ENCODE measurements at regions not wholly inside any gene's neighbourhood (a gene's known extent, or its start where the extent isn't known, plus 50 kb on each side); places are given as distances from the start of the nearest gene placed in this dataset.

DNA sequence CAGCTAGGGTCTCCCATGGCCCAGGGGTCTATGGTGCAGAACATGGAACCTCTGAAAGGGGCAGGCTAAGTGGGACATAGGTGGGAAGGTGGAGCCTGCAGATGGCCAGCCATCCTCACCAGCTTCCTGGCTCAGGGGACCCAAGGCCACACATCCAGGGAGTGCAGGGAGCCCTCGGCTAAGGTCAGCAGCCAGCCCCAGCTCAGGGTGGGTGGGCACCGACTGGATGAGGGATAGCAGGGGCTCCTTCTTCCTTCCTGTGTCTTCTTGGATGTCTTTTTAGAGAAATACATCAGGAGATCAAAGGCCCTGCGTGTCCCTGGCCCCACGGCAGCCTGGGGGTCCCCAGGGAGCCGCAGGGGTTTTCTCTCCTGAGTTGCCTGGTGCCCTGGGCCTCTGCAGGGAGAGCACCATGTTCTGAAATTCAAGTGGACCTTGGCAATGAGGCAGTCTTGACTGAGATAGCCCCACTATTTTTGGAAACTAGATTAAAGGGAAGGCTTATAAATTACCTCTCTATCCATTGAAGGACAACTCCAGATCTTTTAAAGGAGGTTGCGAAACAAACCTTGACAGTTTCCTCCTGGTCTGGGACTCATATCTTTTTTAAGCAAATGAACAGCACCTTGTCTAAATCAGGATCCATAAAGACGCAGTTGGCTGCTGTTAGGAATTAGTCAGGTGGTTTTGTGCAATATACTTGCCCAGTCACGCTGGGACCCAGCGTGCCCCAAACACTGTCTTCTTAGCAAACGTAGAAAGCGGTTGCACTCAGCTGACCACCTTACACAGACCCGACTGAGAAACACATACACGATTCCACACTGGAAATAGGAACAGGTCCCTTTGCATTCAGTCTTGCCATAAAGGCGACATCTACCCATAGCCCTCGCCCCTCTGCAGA, 242.3 kb downstream of the TOMM20 start:
- no peak overlapping the region for H2AFZ ChIP-seq (ENCODE audit: insufficient read depth, low read depth, low read length, poor library complexity, severe bottlenecking)
- H3K27ac ChIP-seq (ENCODE audit: low read length in 2 of 2): no peak overlapping the region
- TF ChIP-seq, protein P1, sequence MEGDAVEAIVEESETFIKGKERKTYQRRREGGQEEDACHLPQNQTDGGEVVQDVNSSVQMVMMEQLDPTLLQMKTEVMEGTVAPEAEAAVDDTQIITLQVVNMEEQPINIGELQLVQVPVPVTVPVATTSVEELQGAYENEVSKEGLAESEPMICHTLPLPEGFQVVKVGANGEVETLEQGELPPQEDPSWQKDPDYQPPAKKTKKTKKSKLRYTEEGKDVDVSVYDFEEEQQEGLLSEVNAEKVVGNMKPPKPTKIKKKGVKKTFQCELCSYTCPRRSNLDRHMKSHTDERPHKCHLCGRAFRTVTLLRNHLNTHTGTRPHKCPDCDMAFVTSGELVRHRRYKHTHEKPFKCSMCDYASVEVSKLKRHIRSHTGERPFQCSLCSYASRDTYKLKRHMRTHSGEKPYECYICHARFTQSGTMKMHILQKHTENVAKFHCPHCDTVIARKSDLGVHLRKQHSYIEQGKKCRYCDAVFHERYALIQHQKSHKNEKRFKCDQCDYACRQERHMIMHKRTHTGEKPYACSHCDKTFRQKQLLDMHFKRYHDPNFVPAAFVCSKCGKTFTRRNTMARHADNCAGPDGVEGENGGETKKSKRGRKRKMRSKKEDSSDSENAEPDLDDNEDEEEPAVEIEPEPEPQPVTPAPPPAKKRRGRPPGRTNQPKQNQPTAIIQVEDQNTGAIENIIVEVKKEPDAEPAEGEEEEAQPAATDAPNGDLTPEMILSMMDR (IDR thresholded peaks at IDR 0.05): no peak
- TF ChIP-seq EZH2 (IDR thresholded peaks at IDR 0.05; ENCODE audit: borderline replicate concordance, insufficient read depth, low read depth, low read length, poor library complexity, severe bottlenecking): no peak
- no peak for DNase-seq
- peaks cover 0 to 6% (median 0%) of the 10 kb centered on the region in 3 donors for H3K9me3 ChIP-seq (ENCODE audit: control extremely low read depth in 1 of 3, control insufficient read depth in 2 of 3, insufficient read depth in 1 of 3, low read length in 2 of 3)
- Mint-ChIP-seq H3K4me1 (peaks cover 15% of the 10 kb centered on the region), H3K27ac (no peak overlapping the region), H3K27me3 (no peaks in the 10 kb centered on the region), H3K4me3 (no peak overlapping the region), H3K9me3 (ENCODE audit: insufficient read depth) (no peaks in the 10 kb centered on the region)
- H4K20me1 ChIP-seq (ENCODE audit: control insufficient read depth, insufficient read depth, low read length, poor library complexity, severe bottlenecking): no peaks in the 10 kb centered on the region
- H3K9ac ChIP-seq (ENCODE audit: low read length): no peak overlapping the region
- no peak overlapping the region for H3K4me3 ChIP-seq (ENCODE audit: control extremely low read depth in 1 of 5, extremely low read depth in 1 of 5, insufficient read depth in 1 of 5, low read depth in 2 of 5, low read length in 4 of 5)
- ATAC-seq (ENCODE audit: low read depth): no peak
- CTCF ChIA-PET: no interaction called here
- H3K4me1 ChIP-seq (ENCODE audit: control insufficient read depth in 2 of 2, insufficient read depth in 2 of 2, low read length in 2 of 2): peaks cover 8 to 12% of the 10 kb centered on the region in 2 donors
- H3K4me2 ChIP-seq (replicated peaks; ENCODE audit: low read depth, low read length, poor library complexity, severe bottlenecking): no peak overlapping the region
- H3K36me3 ChIP-seq (replicated peaks in 1 of 2; ENCODE audit: control extremely low read depth in 1 of 2, control insufficient read depth in 1 of 2, extremely low read depth in 1 of 2, insufficient read depth in 2 of 2, low read length in 1 of 2): no peaks in the 10 kb centered on the region
- POLR2A ChIA-PET: no interaction called here
- no peaks in the 10 kb centered on the region for H3K79me2 ChIP-seq (ENCODE audit: control insufficient read depth, insufficient read depth, low read length)
- 61% methylated on average over 13 of the region's 15 CpGs for WGBS (ENCODE audit: insufficient coverage)
- intact Hi-C loops (cut with micrococcal nuclease): no loop called here
- H3K27me3 ChIP-seq (replicated peaks in 1 of 4; ENCODE audit: control extremely low read depth in 1 of 4, control insufficient read depth in 3 of 4, insufficient read depth in 4 of 4, low read length in 3 of 4): no peaks in the 10 kb centered on the region

- Histone ChIP-seq H3K27ac (ENCODE audit: low read length in 2 of 2) (no peak overlapping the region), H3K9me3 (ENCODE audit: control extremely low read depth in 1 of 3, control insufficient read depth in 2 of 3, insufficient read depth in 1 of 3, low read length in 2 of 3) (peaks cover 0 to 6% (median 0%) of the 10 kb centered on the region in 3 donors), H3K4me2 (replicated peaks; ENCODE audit: low read depth, low read length, poor library complexity, severe bottlenecking) (no peak overlapping the region), H3K4me3 (ENCODE audit: control extremely low read depth in 1 of 5, extremely low read depth in 1 of 5, insufficient read depth in 1 of 5, low read depth in 2 of 5, low read length in 4 of 5) (no peak overlapping the region), H3K9ac (ENCODE audit: low read length) (no peak overlapping the region), H2AFZ (ENCODE audit: insufficient read depth, low read depth, low read length, poor library complexity, severe bottlenecking) (no peak overlapping the region), H3K36me3 (replicated peaks in 1 of 2; ENCODE audit: control extremely low read depth in 1 of 2, control insufficient read depth in 1 of 2, extremely low read depth in 1 of 2, insufficient read depth in 2 of 2, low read length in 1 of 2) (no peaks in the 10 kb centered on the region), H4K20me1 (ENCODE audit: control insufficient read depth, insufficient read depth, low read length, poor library complexity, severe bottlenecking) (no peaks in the 10 kb centered on the region), H3K27me3 (replicated peaks in 1 of 4; ENCODE audit: control extremely low read depth in 1 of 4, control insufficient read depth in 3 of 4, insufficient read depth in 4 of 4, low read length in 3 of 4) (no peaks in the 10 kb centered on the region), H3K4me1 (ENCODE audit: control insufficient read depth in 2 of 2, insufficient read depth in 2 of 2, low read length in 2 of 2) (peaks cover 14 to 19% of the 10 kb centered on the region in 2 donors), H3K79me2 (ENCODE audit: control insufficient read depth, insufficient read depth, low read length) (no peaks in the 10 kb centered on the region)
- H3K9me3 Mint-ChIP-seq (ENCODE audit: insufficient read depth): no peaks in the 10 kb centered on the region
- TF ChIP-seq, protein P1 (IDR thresholded peaks at IDR 0.05): no peak
- TF ChIP-seq EZH2 (IDR thresholded peaks at IDR 0.05; ENCODE audit: borderline replicate concordance, insufficient read depth, low read depth, low read length, poor library complexity, severe bottlenecking): no peak
- peaks cover 19% of the 10 kb centered on the region for H3K4me1 Mint-ChIP-seq
- no peak overlapping the region for H3K4me3 Mint-ChIP-seq
- 88% methylated on average over 8 of the region's 8 CpGs for WGBS (ENCODE audit: insufficient coverage)
- intact Hi-C loops (cut with micrococcal nuclease): no loop called here
- ChIA-PET CTCF (no interaction called here), POLR2A (no interaction called here)
- no peaks in the 10 kb centered on the region for H3K27me3 Mint-ChIP-seq
- H3K27ac Mint-ChIP-seq: no peak overlapping the region
- DNase-seq (no peak), ATAC-seq (ENCODE audit: low read depth) (no peak)
Observed at GRCh38 chr1:234885601-234886000, 243.0 kb downstream of the TOMM20 start.
